Fibroblast of skin of right biceps (primary cell): ENCODE measurements at regions not wholly inside any gene's neighbourhood (a gene's known extent, or its start where the extent isn't known, plus 50 kb on each side); places are given as distances from the start of the nearest gene placed in this dataset.
"Not testable (repeated sequence)": the region's sequence is repeated elsewhere in the genome, so short reads cannot be mapped to it uniquely, and the experiment has no call there.

Experiments used
- DNase-seq: peaks from one replicate; pipeline ENCODE4 v3.0.0-alpha.2; 2013

- DNase-seq, result peak; percentile 11
Observed at GRCh38 chr7:83882551-83882950, 233.6 kb upstream of the SEMA3E start.

GRCh38 chr7:83879063-83879462, 230.1 kb upstream of the SEMA3E start:
- DNase-seq, result no peak

GRCh38 chr7:83878614-83879013, 229.7 kb upstream of the SEMA3E start:
- no peak for DNase-seq

GRCh38 chr7:83876593-83876992, 227.7 kb upstream of the SEMA3E start:
- DNase-seq, result peak; percentile 81

- DNase-seq, result no peak
Observed at GRCh38 chr7:83873459-83873858, 224.5 kb upstream of the SEMA3E start.

- DNase-seq, result no peak
Observed at GRCh38 chr7:83872501-83872900, 223.6 kb upstream of the SEMA3E start.

- no peak for DNase-seq
Observed at GRCh38 chr7:83870515-83870914, 221.6 kb upstream of the SEMA3E start.

- peak; percentile 17 for DNase-seq
Observed at GRCh38 chr7:83866582-83866981, 217.6 kb upstream of the SEMA3E start.

- DNase-seq, result no peak
Observed at GRCh38 chr7:83864551-83864950, 215.6 kb upstream of the SEMA3E start.

GRCh38 chr7:83863906-83864305, 215.0 kb upstream of the SEMA3E start:
- DNase-seq, result no peak

GRCh38 chr7:83861876-83862275, 212.9 kb upstream of the SEMA3E start:
- DNase-seq, result no peak

- DNase-seq, result no peak
Observed at GRCh38 chr7:83859827-83860226, 210.9 kb upstream of the SEMA3E start.

- DNase-seq, result no peak
Observed at GRCh38 chr7:83857691-83858090, 208.8 kb upstream of the SEMA3E start.

GRCh38 chr7:83856094-83856493, 207.2 kb upstream of the SEMA3E start:
- no peak for DNase-seq

- peak; percentile 23 for DNase-seq
Observed at GRCh38 chr7:83852136-83852535, 203.2 kb upstream of the SEMA3E start.

GRCh38 chr7:83851551-83851950, 202.6 kb upstream of the SEMA3E start:
- DNase-seq, result no peak

- DNase-seq, result no peak
Observed at GRCh38 chr7:83850941-83851340, 202.0 kb upstream of the SEMA3E start.

GRCh38 chr7:83850125-83850524, 201.2 kb upstream of the SEMA3E start:
- DNase-seq, result peak; percentile 3

GRCh38 chr7:83849131-83849530, 200.2 kb upstream of the SEMA3E start:
- DNase-seq, result peak; percentile 77

- no peak for DNase-seq
Observed at GRCh38 chr7:83842894-83843293, 194.0 kb upstream of the SEMA3E start.

- no peak for DNase-seq
Observed at GRCh38 chr7:83837683-83838082, 188.7 kb upstream of the SEMA3E start.

GRCh38 chr7:83836028-83836427, 187.1 kb upstream of the SEMA3E start:
- no peak for DNase-seq

- peak; percentile 6 for DNase-seq
Observed at GRCh38 chr7:83835424-83835823, 186.5 kb upstream of the SEMA3E start.

- DNase-seq, result not testable (repeated sequence)
Observed at GRCh38 chr7:83833721-83834120, 184.8 kb upstream of the SEMA3E start.

GRCh38 chr7:83832009-83832408, 183.1 kb upstream of the SEMA3E start:
- no peak for DNase-seq

- DNase-seq, result no peak
Observed at GRCh38 chr7:83827036-83827435, 178.1 kb upstream of the SEMA3E start.
